RPMI7951 (cell line): ENCODE measurements at regions not wholly inside any gene's neighbourhood (a gene's known extent, or its start where the extent isn't known, plus 50 kb on each side); places are given as distances from the start of the nearest gene placed in this dataset.
A peak's percentile ranks its signal among the peaks of the same experiment; 100 is the strongest.
"Not testable (repeated sequence)": the region's sequence is repeated elsewhere in the genome, so short reads cannot be mapped to it uniquely, and the experiment has no call there.

Experiments
- DNase-seq: peaks from one replicate; pipeline ENCODE4 v3.0.0-alpha.2; 2012; ENCODE audit warnings: low read depth

DNA sequence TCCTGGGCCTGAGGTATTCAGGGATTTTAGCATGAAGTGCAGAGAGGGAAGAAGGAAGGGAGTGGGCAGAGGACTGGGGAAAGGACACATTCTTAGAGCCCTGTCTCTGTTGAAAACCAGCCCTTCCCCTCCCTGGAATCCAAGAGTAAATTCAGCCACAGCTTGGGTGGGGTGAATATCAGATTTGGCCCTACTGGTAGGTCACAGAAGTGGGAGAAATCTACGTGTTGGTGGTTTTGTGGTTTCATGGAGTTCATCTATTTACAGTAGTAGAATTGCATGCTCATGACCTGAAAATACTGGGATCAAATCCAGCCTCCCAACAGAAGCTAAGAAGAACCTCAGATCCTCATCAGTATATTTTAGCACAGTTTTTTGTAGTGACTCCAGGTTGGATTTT is 404.4 kb downstream of the BMP2 start:
- peak; percentile 9 for DNase-seq

GRCh38 chr20:7174554-7174953 is 407.1 kb downstream of the BMP2 start:
- no peak for DNase-seq

DNA sequence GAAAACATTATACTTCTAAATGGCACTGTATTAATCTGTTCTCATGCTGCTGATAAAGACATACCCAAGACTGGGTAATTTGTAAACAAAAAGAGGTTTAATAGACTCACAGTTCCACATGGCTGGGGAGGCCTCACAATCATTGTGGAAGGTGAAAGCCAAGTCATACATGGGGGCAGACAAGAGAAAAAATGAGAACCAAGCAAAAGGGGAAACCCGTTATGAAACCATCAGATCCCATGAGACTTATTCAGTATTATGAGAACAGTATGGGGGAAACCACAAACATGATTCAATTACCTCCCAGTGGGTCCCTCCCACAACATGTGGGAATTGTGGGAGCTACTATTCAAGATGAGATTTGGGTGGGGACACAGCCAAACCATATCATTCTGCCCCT is 408.3 kb downstream of the BMP2 start:
- not testable (repeated sequence) for DNase-seq

GRCh38 chr20:7178004-7178403 is 410.5 kb downstream of the BMP2 start:
- no peak for DNase-seq

DNA sequence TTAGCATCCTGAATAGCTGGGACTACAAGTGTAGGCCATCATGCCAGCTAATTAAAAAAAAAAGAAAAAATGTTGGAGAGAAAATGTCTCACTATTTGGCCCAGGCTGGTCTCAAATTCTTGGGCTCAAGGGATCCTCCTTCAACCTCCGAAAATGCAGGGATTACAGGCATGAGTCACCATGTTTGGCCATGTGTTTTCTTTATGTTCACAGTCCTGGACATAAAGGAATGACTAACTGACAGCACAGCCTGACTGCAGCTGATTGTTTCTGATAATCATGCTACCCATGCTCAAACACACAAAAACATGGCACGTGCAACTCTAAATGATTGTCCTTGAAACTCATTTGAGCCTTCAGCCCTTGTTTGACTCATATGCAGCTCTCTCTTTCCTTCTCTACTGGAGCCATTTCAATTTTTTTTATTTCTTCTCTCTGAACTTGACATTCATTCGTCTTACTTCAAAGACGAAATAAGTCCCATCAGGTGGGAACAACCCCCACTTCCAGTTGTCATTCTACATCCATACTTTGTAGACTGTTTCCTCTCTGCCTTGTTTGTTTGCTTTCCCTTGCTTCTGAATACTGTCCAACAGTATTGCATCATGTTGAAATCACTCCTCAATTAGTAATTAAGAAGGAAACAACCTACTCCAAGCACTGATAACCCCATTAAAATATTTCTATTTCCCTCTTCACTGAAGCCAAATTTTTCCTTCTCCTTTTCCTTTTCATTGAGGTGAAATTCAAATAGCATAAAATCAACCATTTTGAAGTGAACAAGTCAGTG is 413.0 kb downstream of the BMP2 start:
- peak; percentile 6 for DNase-seq

DNA sequence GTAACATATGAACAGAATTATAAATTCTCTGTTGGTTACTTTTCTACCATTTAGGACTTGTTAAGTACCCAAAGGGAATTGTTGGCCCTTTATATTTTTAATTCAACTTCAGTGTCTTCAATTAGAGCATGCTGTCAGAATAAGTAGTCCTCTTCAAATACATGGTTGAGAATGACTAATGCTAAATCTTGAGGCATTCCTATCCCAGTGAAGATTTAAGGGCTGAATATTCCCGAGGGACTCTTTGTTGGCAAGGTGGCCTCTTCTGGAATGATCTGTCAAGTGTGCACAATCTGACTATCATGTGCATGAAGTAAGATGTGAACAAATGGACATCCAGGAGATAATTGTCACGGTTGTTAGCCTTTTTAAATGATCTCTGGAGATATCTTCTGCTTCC is 421.7 kb downstream of the BMP2 start:
- no peak for DNase-seq

- DNase-seq: peak; percentile 9
Measured at GRCh38 chr20:7193681-7194080, 426.2 kb downstream of the BMP2 start.

DNA sequence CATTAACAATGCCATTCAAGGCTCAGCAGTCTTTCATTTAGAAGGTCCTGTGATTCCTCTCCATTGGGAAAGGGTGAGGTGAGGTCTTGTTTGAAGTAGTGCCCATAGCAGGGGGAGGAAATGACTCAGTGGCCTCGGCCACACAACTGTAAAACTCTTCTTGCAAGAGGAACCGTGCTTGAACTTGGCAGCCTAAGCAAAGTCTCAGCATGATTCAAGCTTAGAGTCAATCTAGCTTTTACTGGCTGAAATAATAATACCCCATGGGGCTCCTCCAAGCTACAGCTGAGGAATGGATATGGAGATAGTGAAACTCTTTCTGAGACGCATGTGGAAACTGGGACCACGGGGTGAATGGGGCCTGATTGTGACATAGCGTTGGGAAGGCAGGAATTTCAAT is 428.2 kb downstream of the BMP2 start:
- DNase-seq: peak; percentile 55

DNA sequence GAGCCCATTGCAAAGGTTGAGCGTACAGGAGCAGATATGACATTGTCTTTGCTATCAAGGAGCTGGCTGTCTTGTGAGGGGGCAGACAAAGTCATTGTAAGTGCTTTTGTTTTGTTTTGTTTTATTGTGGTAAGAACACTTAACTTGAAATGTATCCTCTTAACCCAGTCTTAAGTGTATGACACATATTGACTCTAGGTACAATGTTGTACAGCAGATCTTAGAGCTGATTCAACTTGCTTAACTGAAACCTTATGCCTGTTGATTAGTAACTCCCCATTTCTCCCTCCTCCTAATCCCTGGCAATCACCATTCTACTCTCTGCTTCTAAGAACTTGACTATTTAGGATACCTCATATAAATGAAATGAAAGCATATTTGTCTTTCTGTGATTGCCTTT is 429.0 kb downstream of the BMP2 start:
- peak; percentile 3 for DNase-seq

- DNase-seq: no peak
Measured at GRCh38 chr20:7199861-7200260, 432.4 kb downstream of the BMP2 start.

DNA sequence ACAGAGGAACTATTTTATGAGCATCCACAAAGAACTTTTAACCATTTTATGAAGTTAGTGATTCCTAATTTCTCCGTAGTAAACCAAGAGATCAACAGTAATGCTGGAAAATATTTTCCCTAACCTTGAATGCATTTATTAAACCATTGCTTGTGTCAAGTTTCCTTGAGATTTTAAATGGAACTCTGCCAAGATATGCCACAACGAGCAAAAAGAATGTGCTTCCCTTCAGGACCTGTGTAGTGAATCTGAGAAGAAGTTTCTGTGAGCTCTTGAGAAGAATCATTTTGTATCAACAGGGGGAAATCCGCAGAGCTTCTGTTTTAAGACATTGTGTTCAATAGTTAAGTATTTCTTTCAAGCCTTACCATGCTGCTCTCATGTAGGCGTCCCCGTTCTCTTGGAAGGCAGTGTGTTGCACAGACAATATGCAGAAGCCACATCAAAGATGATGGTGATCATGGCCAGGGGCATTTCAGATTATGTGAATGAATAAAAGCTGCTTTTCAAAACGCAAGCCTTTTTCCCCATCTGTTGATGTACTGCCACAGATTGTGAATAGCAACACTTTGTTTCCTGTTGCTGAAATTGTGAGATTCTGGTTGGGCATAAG is 439.8 kb downstream of the BMP2 start:
- peak; percentile 9 for DNase-seq

GRCh38 chr20:7210910-7211309 is 443.4 kb downstream of the BMP2 start:
- DNase-seq: no peak

GRCh38 chr20:7214081-7214740 is 446.7 kb downstream of the BMP2 start:
- DNase-seq: no peak

GRCh38 chr20:7217606-7218005 is 450.1 kb downstream of the BMP2 start:
- DNase-seq: no peak

DNA sequence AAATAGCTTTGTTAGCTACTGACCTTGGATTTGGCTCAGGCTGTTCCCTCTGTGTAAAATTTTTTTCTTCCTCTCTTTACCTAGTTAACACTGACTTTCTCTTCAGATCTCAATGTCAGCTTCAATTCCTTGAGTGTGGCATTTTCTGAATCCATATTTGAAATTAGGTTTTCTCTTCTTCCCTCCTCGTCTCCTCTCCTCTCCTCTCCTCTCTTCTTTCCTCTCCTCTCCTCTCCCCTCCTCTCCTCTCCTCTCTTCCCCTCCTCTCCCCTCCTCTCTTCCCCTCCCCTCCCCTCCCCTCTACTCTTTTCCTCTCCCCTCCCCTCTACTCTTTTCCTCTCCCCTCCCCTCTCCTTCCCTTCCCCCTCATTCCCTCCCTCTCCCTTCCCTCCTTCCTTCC is 453.3 kb downstream of the BMP2 start:
- DNase-seq: no peak

DNA sequence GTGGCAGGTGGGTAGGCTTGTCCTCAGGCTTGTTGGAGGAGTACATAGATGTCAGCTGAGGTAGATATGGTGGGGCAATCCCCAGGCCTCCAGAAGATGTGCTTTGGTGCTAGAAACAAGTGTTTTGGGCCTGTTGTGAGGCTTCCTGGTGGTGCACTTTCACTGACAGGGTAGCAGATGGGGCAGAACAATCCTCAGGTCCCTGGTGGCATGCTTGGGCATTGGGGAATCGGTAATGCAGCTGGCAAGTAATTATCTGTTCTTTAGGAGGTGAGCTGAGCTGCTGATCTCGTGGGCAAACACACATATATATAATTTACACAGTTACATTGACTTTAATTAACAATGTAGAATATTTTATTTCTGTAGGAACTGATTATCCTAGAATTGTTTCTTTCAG is 458.7 kb downstream of the BMP2 start:
- no peak for DNase-seq

DNA sequence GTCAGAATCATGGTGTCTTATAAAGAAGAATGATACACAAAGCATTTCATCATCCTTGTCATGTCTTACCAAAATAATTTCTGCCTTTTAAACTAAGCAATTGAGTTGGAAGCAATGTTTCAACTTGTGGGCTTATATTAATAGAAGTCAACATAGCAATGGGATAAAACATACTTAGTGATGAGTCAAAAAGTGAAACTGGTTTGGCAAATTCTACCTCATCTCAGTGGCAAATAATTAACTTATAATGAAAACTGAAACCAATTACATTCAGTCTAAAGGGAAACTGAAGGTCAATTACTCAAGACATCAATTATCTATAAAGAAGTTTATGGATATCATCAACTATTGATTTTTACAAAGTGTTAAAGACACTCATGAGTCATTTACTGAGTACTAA is 463.8 kb downstream of the BMP2 start:
- DNase-seq: no peak

DNA sequence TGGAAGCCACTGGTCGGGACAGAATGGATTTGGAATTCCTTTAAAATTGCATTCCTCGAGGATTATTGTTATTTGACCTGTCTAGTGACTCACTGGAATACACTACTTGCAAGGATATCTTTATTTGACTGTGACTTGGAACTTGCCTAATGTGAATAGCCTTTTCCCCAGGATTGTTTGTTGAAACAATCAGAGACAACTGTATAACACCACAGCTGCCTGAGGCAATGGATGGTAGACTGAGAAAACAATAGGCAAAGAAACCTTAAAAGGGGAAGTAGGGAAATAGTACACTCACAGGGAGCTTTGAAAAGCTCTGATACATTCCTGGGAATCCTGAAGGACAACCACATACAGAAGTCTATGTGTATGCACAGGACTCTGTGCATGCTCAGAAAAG is 465.3 kb downstream of the BMP2 start:
- no peak for DNase-seq

- DNase-seq: no peak
Measured at GRCh38 chr20:7237251-7237650, 469.8 kb downstream of the BMP2 start.

GRCh38 chr20:7240490-7240889 is 473.0 kb downstream of the BMP2 start:
- DNase-seq: no peak

- no peak for DNase-seq
Measured at GRCh38 chr20:7248281-7249201, 481.1 kb downstream of the BMP2 start.

DNA sequence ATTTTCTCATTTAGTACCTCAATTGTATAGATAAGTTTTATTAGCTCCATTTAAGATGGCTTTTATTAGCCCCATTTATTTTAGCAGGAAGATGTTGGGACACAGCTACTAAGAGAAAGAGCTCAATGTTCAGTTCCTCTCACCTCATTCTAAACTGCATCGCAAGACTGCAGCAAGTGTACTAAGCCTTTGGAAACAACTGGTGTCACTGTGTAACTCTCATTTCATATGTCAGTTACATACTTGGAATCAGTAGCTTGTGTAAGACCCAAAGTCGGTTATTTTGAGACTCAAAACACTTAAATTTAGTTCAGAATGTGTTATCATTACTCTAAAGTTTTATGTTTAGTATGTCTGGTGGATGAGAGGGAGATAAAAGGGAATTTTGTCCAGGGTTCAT is 482.9 kb downstream of the BMP2 start:
- no peak for DNase-seq
